Suprapubic skin (tissue), 4 donors: ENCODE measurements at regions not wholly inside any gene's neighbourhood (a gene's known extent, or its start where the extent isn't known, plus 50 kb on each side); places are given as distances from the start of the nearest gene placed in this dataset.

Source experiments
- POLR2A ChIP-seq, 2 donors: fragments of 450-650 bp; IDR thresholded peaks; one replicate each; pipeline ENCODE4 v1.6.1; 2017; ENCODE audit warnings: antibody characterized with exemption in 2 of 2, mild to moderate bottlenecking in 2 of 2, moderate library complexity in 2 of 2
- POLR2AphosphoS5 ChIP-seq, 3 donors: sonication (generic); formaldehyde crosslinking; IDR thresholded peaks; one replicate each; pipeline ENCODE4 v1.6.1; 2017; ENCODE audit warnings: antibody characterized with exemption in 3 of 3
- TF ChIP-seq, protein P1 (sequence below), 2 donors: fragments of 200-600 bp in 1 of 2; fragments of 450-650 bp in 1 of 2; sonication (generic) in 1 of 2; IDR thresholded peaks; one replicate each; pipeline ENCODE4 v1.5.1; 2016 to 2019; ENCODE audit warnings: antibody characterized with exemption in 2 of 2, mild to moderate bottlenecking in 1 of 2, moderate library complexity in 1 of 2

DNA sequence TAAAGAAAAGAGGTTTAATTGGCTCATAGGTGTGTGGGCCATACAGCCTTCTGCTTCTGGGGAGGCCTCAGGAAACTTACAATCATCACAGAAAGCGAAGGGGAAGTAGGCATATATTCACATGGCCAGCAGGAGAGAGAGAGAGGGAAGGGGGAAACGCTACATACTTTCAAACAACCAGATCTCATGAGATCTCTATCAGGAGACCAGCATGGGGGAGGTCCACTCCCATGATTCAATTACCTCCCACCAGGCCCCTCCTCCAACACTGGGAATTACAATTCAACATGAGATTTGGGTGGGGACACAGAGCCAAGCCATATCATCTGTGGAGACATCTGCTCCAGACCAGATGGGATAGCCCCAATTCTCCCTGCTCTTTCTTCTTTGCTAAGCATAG, 866.0 kb downstream of the BRD1 start:
- TF ChIP-seq, protein P1, sequence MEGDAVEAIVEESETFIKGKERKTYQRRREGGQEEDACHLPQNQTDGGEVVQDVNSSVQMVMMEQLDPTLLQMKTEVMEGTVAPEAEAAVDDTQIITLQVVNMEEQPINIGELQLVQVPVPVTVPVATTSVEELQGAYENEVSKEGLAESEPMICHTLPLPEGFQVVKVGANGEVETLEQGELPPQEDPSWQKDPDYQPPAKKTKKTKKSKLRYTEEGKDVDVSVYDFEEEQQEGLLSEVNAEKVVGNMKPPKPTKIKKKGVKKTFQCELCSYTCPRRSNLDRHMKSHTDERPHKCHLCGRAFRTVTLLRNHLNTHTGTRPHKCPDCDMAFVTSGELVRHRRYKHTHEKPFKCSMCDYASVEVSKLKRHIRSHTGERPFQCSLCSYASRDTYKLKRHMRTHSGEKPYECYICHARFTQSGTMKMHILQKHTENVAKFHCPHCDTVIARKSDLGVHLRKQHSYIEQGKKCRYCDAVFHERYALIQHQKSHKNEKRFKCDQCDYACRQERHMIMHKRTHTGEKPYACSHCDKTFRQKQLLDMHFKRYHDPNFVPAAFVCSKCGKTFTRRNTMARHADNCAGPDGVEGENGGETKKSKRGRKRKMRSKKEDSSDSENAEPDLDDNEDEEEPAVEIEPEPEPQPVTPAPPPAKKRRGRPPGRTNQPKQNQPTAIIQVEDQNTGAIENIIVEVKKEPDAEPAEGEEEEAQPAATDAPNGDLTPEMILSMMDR (IDR thresholded peaks at IDR 0.05), result no peak
- TF ChIP-seq POLR2A (IDR thresholded peaks at IDR 0.05) (no peak), POLR2AphosphoS5 (IDR thresholded peaks at IDR 0.05) (no peak)
